WTC11 (cell line): ENCODE measurements at regions not wholly inside any gene's neighbourhood (a gene's known extent, or its start where the extent isn't known, plus 50 kb on each side); places are given as distances from the start of the nearest gene placed in this dataset.

Source experiments
- ATAC-seq: fragments of 200-7000 bp; cut with Tn5 transposase; 2 replicates; pipeline ENCODE4 v1.10.0; 2021; ENCODE audit warnings: mild to moderate bottlenecking, moderate library complexity
- CTCF ChIA-PET: fragments of 300-600 bp; sonication (Branson Sonifier 250); formaldehyde crosslinking; loops from one replicate; lab custom pipeline; 2021; ENCODE audit warnings: antibody characterized with exemption; lab: Charles Lee
- POLR2A ChIA-PET: fragments of 350-600 bp; sonication (Branson Sonifier 250); formaldehyde crosslinking; loops from one replicate; lab custom pipeline; 2021; ENCODE audit warnings: antibody characterized with exemption; lab: Charles Lee
- DNase-seq: peaks from one replicate; pipeline ENCODE4 v3.0.0; 2021; ENCODE audit warnings: low spot score
- H3K27ac Mint-ChIP-seq: 2 replicates; pipeline ENCODE4 v1.8.0; 2021; ENCODE audit warnings: mixed read lengths
- H3K27me3 Mint-ChIP-seq: 2 replicates; pipeline ENCODE4 v1.8.0; 2021; ENCODE audit warnings: low read depth, mild to moderate bottlenecking, moderate library complexity, mixed read lengths
- H3K36me3 Mint-ChIP-seq: 2 replicates; pipeline ENCODE4 v1.8.0; 2021; ENCODE audit warnings: mixed read lengths
- H3K4me1 Mint-ChIP-seq: 2 replicates; pipeline ENCODE4 v1.8.0; 2022; ENCODE audit warnings: mixed read lengths
- H3K4me3 Mint-ChIP-seq: 2 replicates; pipeline ENCODE4 v1.8.0; 2021; ENCODE audit warnings: mild to moderate bottlenecking, moderate library complexity, mixed read lengths
- H3K9me3 Mint-ChIP-seq: 2 replicates; pipeline ENCODE4 v1.8.0; 2021; ENCODE audit warnings: mixed read lengths
- CREB1 ChIP-seq: sonication (generic); formaldehyde crosslinking; IDR thresholded peaks from 2 replicates; pipeline ENCODE4 v1.8.0; 2023; ENCODE audit warnings: mild to moderate bottlenecking, missing genetic modification reagents
- CREM ChIP-seq: sonication (generic); formaldehyde crosslinking; IDR thresholded peaks from 2 replicates; pipeline ENCODE4 v1.8.1; 2022; ENCODE audit warnings: mild to moderate bottlenecking, missing genetic modification reagents, moderate library complexity
- FOXK1 ChIP-seq: sonication (generic); formaldehyde crosslinking; IDR thresholded peaks from 2 replicates; pipeline ENCODE4 v1.8.0; 2022; ENCODE audit warnings: mild to moderate bottlenecking, moderate library complexity, missing genetic modification reagents
- FOXP1 ChIP-seq: sonication (generic); formaldehyde crosslinking; IDR thresholded peaks from 2 replicates; pipeline ENCODE4 v1.8.0; 2022; ENCODE audit warnings: missing genetic modification reagents, mild to moderate bottlenecking, moderate library complexity, borderline replicate concordance
- GABPB1 ChIP-seq: sonication (generic); formaldehyde crosslinking; IDR thresholded peaks from 2 replicates; pipeline ENCODE4 v1.8.1; 2023; ENCODE audit warnings: mild to moderate bottlenecking, missing genetic modification reagents
- GTF2I ChIP-seq: fragments of 250-450 bp; sonication (Bioruptor Pico); conservative IDR thresholded peaks from 2 replicates; pipeline ENCODE4 v1.4.0; 2021; ENCODE audit warnings: mild to moderate bottlenecking
- IRF2 ChIP-seq: sonication (generic); formaldehyde crosslinking; IDR thresholded peaks from 2 replicates; pipeline ENCODE4 v1.8.0; 2022; ENCODE audit warnings: low read depth, missing genetic modification reagents, borderline replicate concordance
- JAZF1 ChIP-seq: fragments of 250-450 bp; sonication (Bioruptor Pico); IDR thresholded peaks from 2 replicates; pipeline ENCODE4 v1.9.0; 2021; ENCODE audit warnings: moderate library complexity, mild to moderate bottlenecking, inconsistent platforms
- JUN ChIP-seq: sonication (generic); formaldehyde crosslinking; IDR thresholded peaks from 2 replicates; pipeline ENCODE4 v1.8.0; 2023; ENCODE audit warnings: mild to moderate bottlenecking, missing genetic modification reagents
- NFE2L1 ChIP-seq: sonication (generic); formaldehyde crosslinking; IDR thresholded peaks from 2 replicates; pipeline ENCODE4 v1.8.1; 2023; ENCODE audit warnings: missing genetic modification reagents
- NR2C2 ChIP-seq: sonication (generic); formaldehyde crosslinking; IDR thresholded peaks from 2 replicates; pipeline ENCODE4 v1.8.0; 2022; ENCODE audit warnings: mild to moderate bottlenecking, missing genetic modification reagents
- SOX15 ChIP-seq: fragments of 250-450 bp; sonication (Bioruptor Pico); IDR thresholded peaks from 2 replicates; pipeline ENCODE4 v1.9.0; 2021; ENCODE audit warnings: mild to moderate bottlenecking
- SP1 ChIP-seq: sonication (generic); formaldehyde crosslinking; conservative IDR thresholded peaks from 2 replicates; pipeline ENCODE4 v1.8.1; 2022; ENCODE audit warnings: missing genetic modification reagents
- TCF7 ChIP-seq: sonication (generic); formaldehyde crosslinking; IDR thresholded peaks from 2 replicates; pipeline ENCODE4 v1.8.0; 2022; ENCODE audit warnings: mild to moderate bottlenecking, low read depth, missing genetic modification reagents, moderate library complexity
- ZNF232 ChIP-seq: sonication (generic); formaldehyde crosslinking; IDR thresholded peaks from 2 replicates; pipeline ENCODE4 v1.8.0; 2022; ENCODE audit warnings: mild to moderate bottlenecking, missing genetic modification reagents
- ZNF263 ChIP-seq: sonication (generic); formaldehyde crosslinking; IDR thresholded peaks from 2 replicates; pipeline ENCODE4 v1.8.1; 2022; ENCODE audit warnings: low read depth, mild to moderate bottlenecking, moderate library complexity, missing genetic modification reagents
- ZNF317 ChIP-seq: sonication (generic); formaldehyde crosslinking; IDR thresholded peaks from 2 replicates; pipeline ENCODE4 v1.8.1; 2023; ENCODE audit warnings: low read depth, mild to moderate bottlenecking, moderate library complexity, missing genetic modification reagents, borderline replicate concordance
- ZNF396 ChIP-seq: fragments of 250-450 bp; sonication (Bioruptor Pico); IDR thresholded peaks from 2 replicates; pipeline ENCODE4 v1.8.0; 2021; ENCODE audit warnings: mild to moderate bottlenecking, moderate library complexity, borderline replicate concordance
- TF ChIP-seq, protein P1 (sequence below): sonication (generic); formaldehyde crosslinking; conservative IDR thresholded peaks from 2 replicates; pipeline ENCODE4 v1.8.1; 2023; ENCODE audit warnings: mild to moderate bottlenecking, low read depth, missing genetic modification reagents, moderate library complexity
- TF ChIP-seq, protein P2 (sequence below): sonication (generic); formaldehyde crosslinking; IDR thresholded peaks from 2 replicates; pipeline ENCODE4 v1.8.1; 2022; ENCODE audit warnings: mild to moderate bottlenecking, missing genetic modification reagents, moderate library complexity, borderline replicate concordance
- TF ChIP-seq, protein P3 (sequence below): sonication (generic); formaldehyde crosslinking; IDR thresholded peaks from 2 replicates; pipeline ENCODE4 v1.8.0; 2022; ENCODE audit warnings: mild to moderate bottlenecking, missing genetic modification reagents
- TF ChIP-seq, protein P4 (sequence below): sonication (generic); formaldehyde crosslinking; IDR thresholded peaks from 2 replicates; pipeline ENCODE4 v1.8.1; 2022; ENCODE audit warnings: low read depth, mild to moderate bottlenecking, moderate library complexity, missing genetic modification reagents, borderline replicate concordance
- TF ChIP-seq, protein P5 (sequence below): fragments of 200-600 bp; IDR thresholded peaks from 2 replicates; pipeline ENCODE4 v1.8.0; 2022; ENCODE audit warnings: antibody characterized with exemption

DNA sequence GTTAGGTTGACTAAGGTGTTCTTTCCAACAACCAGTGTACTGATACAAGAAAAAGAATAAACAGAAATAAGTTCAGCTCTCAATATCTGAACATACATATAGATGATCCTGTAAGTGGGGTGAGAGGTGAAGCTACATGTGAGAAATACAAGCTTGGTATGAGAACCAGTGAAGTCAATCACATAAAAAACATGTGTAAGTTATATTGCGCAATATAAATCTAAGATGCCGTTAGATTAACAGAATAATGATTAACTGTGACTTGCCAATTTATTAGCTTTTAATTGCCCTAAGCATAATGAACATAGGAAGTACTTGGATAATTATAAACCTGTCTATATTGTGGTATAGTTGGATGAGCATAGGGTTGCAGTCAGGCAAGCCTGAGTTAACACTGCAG lies 1597.1 kb upstream of the GOT2 start (continued):
- TF ChIP-seq, protein P1, sequence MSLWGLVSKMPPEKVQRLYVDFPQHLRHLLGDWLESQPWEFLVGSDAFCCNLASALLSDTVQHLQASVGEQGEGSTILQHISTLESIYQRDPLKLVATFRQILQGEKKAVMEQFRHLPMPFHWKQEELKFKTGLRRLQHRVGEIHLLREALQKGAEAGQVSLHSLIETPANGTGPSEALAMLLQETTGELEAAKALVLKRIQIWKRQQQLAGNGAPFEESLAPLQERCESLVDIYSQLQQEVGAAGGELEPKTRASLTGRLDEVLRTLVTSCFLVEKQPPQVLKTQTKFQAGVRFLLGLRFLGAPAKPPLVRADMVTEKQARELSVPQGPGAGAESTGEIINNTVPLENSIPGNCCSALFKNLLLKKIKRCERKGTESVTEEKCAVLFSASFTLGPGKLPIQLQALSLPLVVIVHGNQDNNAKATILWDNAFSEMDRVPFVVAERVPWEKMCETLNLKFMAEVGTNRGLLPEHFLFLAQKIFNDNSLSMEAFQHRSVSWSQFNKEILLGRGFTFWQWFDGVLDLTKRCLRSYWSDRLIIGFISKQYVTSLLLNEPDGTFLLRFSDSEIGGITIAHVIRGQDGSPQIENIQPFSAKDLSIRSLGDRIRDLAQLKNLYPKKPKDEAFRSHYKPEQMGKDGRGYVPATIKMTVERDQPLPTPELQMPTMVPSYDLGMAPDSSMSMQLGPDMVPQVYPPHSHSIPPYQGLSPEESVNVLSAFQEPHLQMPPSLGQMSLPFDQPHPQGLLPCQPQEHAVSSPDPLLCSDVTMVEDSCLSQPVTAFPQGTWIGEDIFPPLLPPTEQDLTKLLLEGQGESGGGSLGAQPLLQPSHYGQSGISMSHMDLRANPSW, result no peak
- TF ChIP-seq, protein P2, sequence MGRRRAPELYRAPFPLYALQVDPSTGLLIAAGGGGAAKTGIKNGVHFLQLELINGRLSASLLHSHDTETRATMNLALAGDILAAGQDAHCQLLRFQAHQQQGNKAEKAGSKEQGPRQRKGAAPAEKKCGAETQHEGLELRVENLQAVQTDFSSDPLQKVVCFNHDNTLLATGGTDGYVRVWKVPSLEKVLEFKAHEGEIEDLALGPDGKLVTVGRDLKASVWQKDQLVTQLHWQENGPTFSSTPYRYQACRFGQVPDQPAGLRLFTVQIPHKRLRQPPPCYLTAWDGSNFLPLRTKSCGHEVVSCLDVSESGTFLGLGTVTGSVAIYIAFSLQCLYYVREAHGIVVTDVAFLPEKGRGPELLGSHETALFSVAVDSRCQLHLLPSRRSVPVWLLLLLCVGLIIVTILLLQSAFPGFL (CRISPR knock-in tag), result no peak
- TF ChIP-seq FOXP1 (CRISPR knock-in tag), result no peak
- TF ChIP-seq CREM, result no peak
- TF ChIP-seq GTF2I (CRISPR knock-in tag), result no peak
- no peak for TF ChIP-seq CREB1 (CRISPR knock-in tag)
- no peak for TF ChIP-seq JUN
- no peak for TF ChIP-seq TCF7 (CRISPR knock-in tag)
- no peak for TF ChIP-seq SP1 (CRISPR knock-in tag)

DNA sequence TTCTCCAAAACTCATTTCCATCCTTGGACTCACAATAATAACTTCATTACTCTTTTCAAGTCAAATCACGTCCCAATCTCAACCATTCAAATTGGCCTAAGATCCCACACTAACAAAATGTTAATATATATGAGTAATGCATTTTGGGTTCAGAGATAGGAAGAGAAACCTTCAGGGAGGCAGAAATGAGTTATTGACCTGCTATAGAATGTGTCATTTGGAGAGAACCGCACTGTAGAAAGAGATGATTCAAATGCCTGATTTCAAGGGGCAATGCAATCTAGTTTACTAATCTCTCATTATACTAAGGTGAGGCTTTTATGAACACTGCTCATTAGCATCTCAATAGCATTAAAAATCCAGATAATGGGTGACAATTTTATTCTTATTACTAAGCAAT lies 1595.0 kb upstream of the GOT2 start:
- H3K4me3 Mint-ChIP-seq, result no peak overlapping the region
- CTCF ChIA-PET, result no interaction called here
- no peak for DNase-seq
- POLR2A ChIA-PET, result no interaction called here
- ATAC-seq, result no peak
- H3K9me3 Mint-ChIP-seq, result peaks cover 15% of the 10 kb centered on the region
- no peaks in the 10 kb centered on the region for H3K27me3 Mint-ChIP-seq
- peaks cover 9% of the 10 kb centered on the region for H3K36me3 Mint-ChIP-seq
- H3K4me1 Mint-ChIP-seq, result no peaks in the 10 kb centered on the region
- H3K27ac Mint-ChIP-seq, result no peak overlapping the region
- TF ChIP-seq, protein P3, sequence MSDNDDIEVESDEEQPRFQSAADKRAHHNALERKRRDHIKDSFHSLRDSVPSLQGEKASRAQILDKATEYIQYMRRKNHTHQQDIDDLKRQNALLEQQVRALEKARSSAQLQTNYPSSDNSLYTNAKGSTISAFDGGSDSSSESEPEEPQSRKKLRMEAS (CRISPR knock-in tag), result no peak
- TF ChIP-seq ZNF232 (no peak), JAZF1 (CRISPR knock-in tag) (no peak), ZNF396 (CRISPR knock-in tag) (no peak), ZNF317 (CRISPR knock-in tag) (no peak)
- TF ChIP-seq, protein P4, sequence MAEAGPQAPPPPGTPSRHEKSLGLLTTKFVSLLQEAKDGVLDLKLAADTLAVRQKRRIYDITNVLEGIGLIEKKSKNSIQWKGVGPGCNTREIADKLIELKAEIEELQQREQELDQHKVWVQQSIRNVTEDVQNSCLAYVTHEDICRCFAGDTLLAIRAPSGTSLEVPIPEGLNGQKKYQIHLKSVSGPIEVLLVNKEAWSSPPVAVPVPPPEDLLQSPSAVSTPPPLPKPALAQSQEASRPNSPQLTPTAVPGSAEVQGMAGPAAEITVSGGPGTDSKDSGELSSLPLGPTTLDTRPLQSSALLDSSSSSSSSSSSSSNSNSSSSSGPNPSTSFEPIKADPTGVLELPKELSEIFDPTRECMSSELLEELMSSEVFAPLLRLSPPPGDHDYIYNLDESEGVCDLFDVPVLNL (CRISPR knock-in tag), result no peak
- TF ChIP-seq, protein P5, sequence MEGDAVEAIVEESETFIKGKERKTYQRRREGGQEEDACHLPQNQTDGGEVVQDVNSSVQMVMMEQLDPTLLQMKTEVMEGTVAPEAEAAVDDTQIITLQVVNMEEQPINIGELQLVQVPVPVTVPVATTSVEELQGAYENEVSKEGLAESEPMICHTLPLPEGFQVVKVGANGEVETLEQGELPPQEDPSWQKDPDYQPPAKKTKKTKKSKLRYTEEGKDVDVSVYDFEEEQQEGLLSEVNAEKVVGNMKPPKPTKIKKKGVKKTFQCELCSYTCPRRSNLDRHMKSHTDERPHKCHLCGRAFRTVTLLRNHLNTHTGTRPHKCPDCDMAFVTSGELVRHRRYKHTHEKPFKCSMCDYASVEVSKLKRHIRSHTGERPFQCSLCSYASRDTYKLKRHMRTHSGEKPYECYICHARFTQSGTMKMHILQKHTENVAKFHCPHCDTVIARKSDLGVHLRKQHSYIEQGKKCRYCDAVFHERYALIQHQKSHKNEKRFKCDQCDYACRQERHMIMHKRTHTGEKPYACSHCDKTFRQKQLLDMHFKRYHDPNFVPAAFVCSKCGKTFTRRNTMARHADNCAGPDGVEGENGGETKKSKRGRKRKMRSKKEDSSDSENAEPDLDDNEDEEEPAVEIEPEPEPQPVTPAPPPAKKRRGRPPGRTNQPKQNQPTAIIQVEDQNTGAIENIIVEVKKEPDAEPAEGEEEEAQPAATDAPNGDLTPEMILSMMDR, result no peak
- TF ChIP-seq, all 79 proteins: peak for 0

DNA sequence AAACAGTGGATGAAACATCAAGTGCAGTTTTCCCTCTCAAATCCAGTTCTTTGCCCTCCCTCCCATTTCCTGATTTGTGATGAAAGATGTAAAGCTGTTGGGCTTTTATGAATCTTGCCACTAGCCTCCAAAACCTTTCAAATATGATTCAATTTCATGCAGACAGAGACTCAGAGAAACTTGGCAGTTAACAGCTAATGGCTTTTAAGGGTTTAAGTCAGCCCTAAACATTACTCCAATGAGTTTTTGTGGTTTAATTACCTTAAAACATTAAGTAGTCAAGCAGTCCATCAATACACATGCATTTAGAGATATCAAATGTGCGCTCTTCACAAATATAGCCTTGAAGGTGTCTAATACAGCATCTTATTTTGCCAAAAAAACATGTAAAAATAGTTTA lies 1594.0 kb upstream of the GOT2 start:
- Mint-ChIP-seq H3K9me3 (peaks cover 14% of the 10 kb centered on the region), H3K4me1 (no peaks in the 10 kb centered on the region), H3K4me3 (no peak overlapping the region), H3K27me3 (no peaks in the 10 kb centered on the region), H3K27ac (no peak overlapping the region), H3K36me3 (peaks cover 9% of the 10 kb centered on the region)
- CTCF ChIA-PET, result no interaction called here
- DNase-seq (no peak), ATAC-seq (no peak)
- TF ChIP-seq NFE2L1 (CRISPR knock-in tag) (no peak), IRF2 (CRISPR knock-in tag) (no peak), CREM (no peak), NR2C2 (CRISPR knock-in tag) (no peak), SOX15 (no peak), FOXK1 (CRISPR knock-in tag) (no peak), ZNF263 (CRISPR knock-in tag) (no peak), GABPB1 (CRISPR knock-in tag) (no peak)
- TF ChIP-seq, protein P2 (CRISPR knock-in tag), result no peak
- TF ChIP-seq, all 79 proteins: peak for 0
- POLR2A ChIA-PET, result no interaction called here
